Stromal cell of bone marrow (primary cell): ENCODE measurements at regions not wholly inside any gene's neighbourhood (a gene's known extent, or its start where the extent isn't known, plus 50 kb on each side); places are given as distances from the start of the nearest gene placed in this dataset.

ENCODE experiments used
- DNase-seq: peaks from one replicate; pipeline ENCODE4 v3.0.0-alpha.2; 2012; ENCODE audit warnings: low read depth

GRCh38 chr2:30310371-30310770 is 79.0 kb downstream of the LBH start:
- DNase-seq = no peak

GRCh38 chr2:30310955-30311354 is 79.6 kb downstream of the LBH start:
- no peak for DNase-seq

GRCh38 chr2:30311711-30312110 is 80.4 kb downstream of the LBH start:
- DNase-seq = no peak

GRCh38 chr2:30312916-30313315 is 81.6 kb downstream of the LBH start:
- no peak for DNase-seq

- no peak for DNase-seq
These were observed 83.6 kb downstream of the LBH start for GRCh38 chr2:30314981-30315380.

GRCh38 chr2:30315391-30316063 is 84.2 kb downstream of the LBH start:
- DNase-seq = no peak

GRCh38 chr2:30316408-30316807 is 85.1 kb downstream of the LBH start:
- DNase-seq = no peak

GRCh38 chr2:30318987-30319782 is 87.9 kb downstream of the LBH start:
- DNase-seq = no peak

- peak; percentile 45 for DNase-seq
These were observed 90.1 kb downstream of the LBH start for GRCh38 chr2:30321466-30321865.

- DNase-seq = no peak
These were observed 92.2 kb downstream of the LBH start for GRCh38 chr2:30323499-30323898.

- no peak for DNase-seq
These were observed 93.0 kb downstream of the LBH start for GRCh38 chr2:30324245-30324908.

GRCh38 chr2:30325600-30326328 is 94.4 kb downstream of the LBH start:
- DNase-seq = no peak

- no peak for DNase-seq
These were observed 95.2 kb downstream of the LBH start for GRCh38 chr2:30326497-30326896.

GRCh38 chr2:30331038-30331437 is 99.7 kb downstream of the LBH start:
- DNase-seq = no peak

GRCh38 chr2:30331869-30332268 is 100.5 kb downstream of the LBH start:
- no peak for DNase-seq

GRCh38 chr2:30332791-30333453 is 101.6 kb downstream of the LBH start:
- DNase-seq = no peak

GRCh38 chr2:30334762-30335363 is 103.5 kb downstream of the LBH start:
- DNase-seq = no peak

- DNase-seq = no peak
These were observed 104.8 kb downstream of the LBH start for GRCh38 chr2:30336084-30336483.

GRCh38 chr2:30336978-30337841 is 105.9 kb downstream of the LBH start:
- DNase-seq = no peak

GRCh38 chr2:30338475-30338874 is 107.1 kb downstream of the LBH start:
- no peak for DNase-seq
